WTC11 (cell line): ENCODE measurements at regions not wholly inside any gene's neighbourhood (a gene's known extent, or its start where the extent isn't known, plus 50 kb on each side); places are given as distances from the start of the nearest gene placed in this dataset.

Experiments
- ATAC-seq: fragments of 200-7000 bp; cut with Tn5 transposase; 2 replicates; pipeline ENCODE4 v1.10.0; 2021; ENCODE audit warnings: mild to moderate bottlenecking, moderate library complexity
- CTCF ChIA-PET: fragments of 300-600 bp; sonication (Branson Sonifier 250); formaldehyde crosslinking; loops from one replicate; lab custom pipeline; 2021; ENCODE audit warnings: antibody characterized with exemption; lab: Charles Lee
- POLR2A ChIA-PET: fragments of 350-600 bp; sonication (Branson Sonifier 250); formaldehyde crosslinking; loops from one replicate; lab custom pipeline; 2021; ENCODE audit warnings: antibody characterized with exemption; lab: Charles Lee
- DNase-seq: peaks from one replicate; pipeline ENCODE4 v3.0.0; 2021; ENCODE audit warnings: low spot score
- H3K27ac Mint-ChIP-seq: 2 replicates; pipeline ENCODE4 v1.8.0; 2021; ENCODE audit warnings: mixed read lengths
- H3K27me3 Mint-ChIP-seq: 2 replicates; pipeline ENCODE4 v1.8.0; 2021; ENCODE audit warnings: low read depth, mild to moderate bottlenecking, moderate library complexity, mixed read lengths
- H3K36me3 Mint-ChIP-seq: 2 replicates; pipeline ENCODE4 v1.8.0; 2021; ENCODE audit warnings: mixed read lengths
- H3K4me1 Mint-ChIP-seq: 2 replicates; pipeline ENCODE4 v1.8.0; 2022; ENCODE audit warnings: mixed read lengths
- H3K4me3 Mint-ChIP-seq: 2 replicates; pipeline ENCODE4 v1.8.0; 2021; ENCODE audit warnings: mild to moderate bottlenecking, moderate library complexity, mixed read lengths
- H3K9me3 Mint-ChIP-seq: 2 replicates; pipeline ENCODE4 v1.8.0; 2021; ENCODE audit warnings: mixed read lengths
- AR ChIP-seq: fragments of 250-450 bp; sonication (Bioruptor Pico); IDR thresholded peaks from 2 replicates; pipeline ENCODE4 v1.9.0; 2021; ENCODE audit warnings: mild to moderate bottlenecking
- CDX4 ChIP-seq: fragments of 250-450 bp; sonication (Bioruptor Pico); IDR thresholded peaks from 2 replicates; pipeline ENCODE4 v1.9.0; 2021; ENCODE audit warnings: moderate library complexity, mild to moderate bottlenecking, inconsistent platforms, borderline replicate concordance
- CREB1 ChIP-seq: sonication (generic); formaldehyde crosslinking; IDR thresholded peaks from 2 replicates; pipeline ENCODE4 v1.8.0; 2023; ENCODE audit warnings: mild to moderate bottlenecking, missing genetic modification reagents
- CTCF ChIP-seq: fragments of 200-600 bp; IDR thresholded peaks from 2 replicates; pipeline ENCODE4 v1.8.0; 2022; ENCODE audit warnings: antibody characterized with exemption
- E2F4 ChIP-seq: sonication (generic); formaldehyde crosslinking; IDR thresholded peaks from 2 replicates; pipeline ENCODE4 v1.8.1; 2022; ENCODE audit warnings: low read depth, mild to moderate bottlenecking, moderate library complexity, missing genetic modification reagents, borderline replicate concordance
- ELF4 ChIP-seq: sonication (generic); formaldehyde crosslinking; IDR thresholded peaks from 2 replicates; pipeline ENCODE4 v1.8.1; 2022; ENCODE audit warnings: low read depth, mild to moderate bottlenecking, moderate library complexity, missing genetic modification reagents
- ETV6 ChIP-seq: sonication (generic); formaldehyde crosslinking; IDR thresholded peaks from 2 replicates; pipeline ENCODE4 v1.8.1; 2022; ENCODE audit warnings: mild to moderate bottlenecking, missing genetic modification reagents
- FOXJ3 ChIP-seq: sonication (generic); formaldehyde crosslinking; IDR thresholded peaks from 2 replicates; pipeline ENCODE4 v1.9.0; 2021; ENCODE audit warnings: missing genetic modification reagents, mild to moderate bottlenecking, borderline replicate concordance
- IRF1 ChIP-seq: sonication (generic); formaldehyde crosslinking; IDR thresholded peaks from 2 replicates; pipeline ENCODE4 v1.8.0; 2023; ENCODE audit warnings: missing genetic modification reagents
- IRF2 ChIP-seq: sonication (generic); formaldehyde crosslinking; IDR thresholded peaks from 2 replicates; pipeline ENCODE4 v1.8.0; 2022; ENCODE audit warnings: low read depth, missing genetic modification reagents, borderline replicate concordance
- NFYB ChIP-seq: sonication (generic); formaldehyde crosslinking; conservative IDR thresholded peaks from 2 replicates; pipeline ENCODE4 v1.8.0; 2022; ENCODE audit warnings: low read depth, missing genetic modification reagents
- NR2C2 ChIP-seq: sonication (generic); formaldehyde crosslinking; IDR thresholded peaks from 2 replicates; pipeline ENCODE4 v1.8.0; 2022; ENCODE audit warnings: mild to moderate bottlenecking, missing genetic modification reagents
- PREB ChIP-seq: sonication (generic); formaldehyde crosslinking; IDR thresholded peaks from 2 replicates; pipeline ENCODE4 v1.8.1; 2022; ENCODE audit warnings: mild to moderate bottlenecking, missing genetic modification reagents, moderate library complexity, borderline replicate concordance
- PRRX2 ChIP-seq: fragments of 250-450 bp; sonication (Bioruptor Pico); IDR thresholded peaks from 2 replicates; pipeline ENCODE4 v1.8.0; 2021; ENCODE audit warnings: mild to moderate bottlenecking
- RELA ChIP-seq: sonication (generic); formaldehyde crosslinking; IDR thresholded peaks from 2 replicates; pipeline ENCODE4 v1.8.1; 2022; ENCODE audit warnings: missing genetic modification reagents, mild to moderate bottlenecking, borderline replicate concordance
- SMAD3 ChIP-seq: sonication (generic); formaldehyde crosslinking; IDR thresholded peaks from 2 replicates; pipeline ENCODE4 v1.8.0; 2022; ENCODE audit warnings: missing genetic modification reagents, mild to moderate bottlenecking, borderline replicate concordance
- SOX15 ChIP-seq: fragments of 250-450 bp; sonication (Bioruptor Pico); IDR thresholded peaks from 2 replicates; pipeline ENCODE4 v1.9.0; 2021; ENCODE audit warnings: mild to moderate bottlenecking
- TEAD1 ChIP-seq: sonication (generic); formaldehyde crosslinking; IDR thresholded peaks from 2 replicates; pipeline ENCODE4 v1.8.0; 2022; ENCODE audit warnings: mild to moderate bottlenecking, missing genetic modification reagents
- TP53 ChIP-seq: sonication (generic); formaldehyde crosslinking; IDR thresholded peaks from 2 replicates; pipeline ENCODE4 v1.8.1; 2023; ENCODE audit warnings: mild to moderate bottlenecking, missing genetic modification reagents
- ZNF232 ChIP-seq: sonication (generic); formaldehyde crosslinking; IDR thresholded peaks from 2 replicates; pipeline ENCODE4 v1.8.0; 2022; ENCODE audit warnings: mild to moderate bottlenecking, missing genetic modification reagents
- ZNF396 ChIP-seq: fragments of 250-450 bp; sonication (Bioruptor Pico); IDR thresholded peaks from 2 replicates; pipeline ENCODE4 v1.8.0; 2021; ENCODE audit warnings: mild to moderate bottlenecking, moderate library complexity, borderline replicate concordance
- ZNF671 ChIP-seq: fragments of 250-450 bp; sonication (Bioruptor Pico); IDR thresholded peaks from 2 replicates; pipeline ENCODE4 v1.8.0; 2021; ENCODE audit warnings: mild to moderate bottlenecking
- TF ChIP-seq, protein P1 (sequence below): sonication (generic); formaldehyde crosslinking; IDR thresholded peaks from 2 replicates; pipeline ENCODE4 v1.8.0; 2022; ENCODE audit warnings: mild to moderate bottlenecking, missing genetic modification reagents
- TF ChIP-seq, protein P2 (sequence below): sonication (generic); formaldehyde crosslinking; conservative IDR thresholded peaks from 2 replicates; pipeline ENCODE4 v1.8.1; 2022; ENCODE audit warnings: mild to moderate bottlenecking, missing genetic modification reagents

DNA sequence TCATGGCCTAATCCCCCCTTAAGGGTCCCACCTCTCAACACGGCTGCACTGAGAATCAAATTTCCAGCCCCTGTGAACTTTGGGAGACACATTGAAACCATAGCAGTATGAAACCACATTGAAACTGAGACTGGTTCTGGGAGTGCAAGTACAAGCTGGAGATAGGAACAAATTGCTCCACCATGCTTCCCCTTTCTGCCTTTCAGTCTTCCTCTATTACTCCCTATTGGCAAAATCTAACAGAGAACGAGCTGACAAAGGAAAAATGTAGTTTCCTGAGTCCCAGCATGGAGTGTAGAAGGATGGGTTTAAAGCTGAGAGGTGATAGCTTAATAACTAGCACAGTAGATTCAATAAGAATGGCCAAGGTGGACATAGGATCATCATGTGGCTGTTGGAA, 161.7 kb upstream of the RPL34 start (continued):
- TF ChIP-seq NR2C2 (no peak), ETV6 (CRISPR knock-in tag) (no peak), FOXJ3 (no peak), PREB (CRISPR knock-in tag) (no peak), CTCF (no peak)
- TF ChIP-seq, protein P1, sequence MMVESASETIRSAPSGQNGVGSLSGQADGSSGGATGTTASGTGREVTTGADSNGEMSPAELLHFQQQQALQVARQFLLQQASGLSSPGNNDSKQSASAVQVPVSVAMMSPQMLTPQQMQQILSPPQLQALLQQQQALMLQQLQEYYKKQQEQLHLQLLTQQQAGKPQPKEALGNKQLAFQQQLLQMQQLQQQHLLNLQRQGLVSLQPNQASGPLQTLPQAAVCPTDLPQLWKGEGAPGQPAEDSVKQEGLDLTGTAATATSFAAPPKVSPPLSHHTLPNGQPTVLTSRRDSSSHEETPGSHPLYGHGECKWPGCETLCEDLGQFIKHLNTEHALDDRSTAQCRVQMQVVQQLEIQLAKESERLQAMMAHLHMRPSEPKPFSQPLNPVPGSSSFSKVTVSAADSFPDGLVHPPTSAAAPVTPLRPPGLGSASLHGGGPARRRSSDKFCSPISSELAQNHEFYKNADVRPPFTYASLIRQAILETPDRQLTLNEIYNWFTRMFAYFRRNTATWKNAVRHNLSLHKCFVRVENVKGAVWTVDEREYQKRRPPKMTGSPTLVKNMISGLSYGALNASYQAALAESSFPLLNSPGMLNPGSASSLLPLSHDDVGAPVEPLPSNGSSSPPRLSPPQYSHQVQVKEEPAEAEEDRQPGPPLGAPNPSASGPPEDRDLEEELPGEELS (CRISPR knock-in tag) = no peak
- TF ChIP-seq, all 79 proteins: peak for 0

GRCh38 chr4:108454227-108454626, 166.1 kb upstream of the RPL34 start:
- Mint-ChIP-seq H3K27ac (no peak overlapping the region), H3K4me1 (no peaks in the 10 kb centered on the region), H3K9me3 (peaks cover 3% of the 10 kb centered on the region), H3K4me3 (no peak overlapping the region), H3K36me3 (no peaks in the 10 kb centered on the region), H3K27me3 (peaks cover 6% of the 10 kb centered on the region; the same call in 1 of the 2 replicates)
- TF ChIP-seq ZNF232 (CRISPR knock-in tag) = no peak
- TF ChIP-seq ELF4 = no peak
- ATAC-seq (no peak), DNase-seq (no peak)
- POLR2A ChIA-PET = no interaction called here
- CTCF ChIA-PET = no interaction called here

DNA sequence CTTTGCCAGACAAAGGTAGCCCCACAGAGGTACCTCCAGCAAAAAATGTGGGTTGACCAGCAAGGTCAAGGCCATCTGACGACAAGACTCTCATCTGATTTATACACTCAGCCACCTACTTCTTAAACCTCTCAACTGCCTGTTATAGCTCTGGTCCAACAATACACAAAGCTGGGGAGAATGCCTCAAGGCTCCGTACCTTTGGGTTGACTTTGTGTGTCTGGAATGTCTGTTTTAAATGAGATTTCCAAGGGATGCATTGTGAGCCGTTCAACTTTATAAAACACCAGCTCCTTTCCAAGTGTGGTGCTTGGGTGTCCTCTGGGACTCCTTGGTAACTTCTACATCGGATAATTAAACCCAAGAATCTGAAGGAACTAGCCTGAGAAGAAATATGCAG, 167.0 kb upstream of the RPL34 start:
- H3K27ac Mint-ChIP-seq = no peak overlapping the region
- H3K4me3 Mint-ChIP-seq = no peak overlapping the region
- peaks cover 3% of the 10 kb centered on the region for H3K9me3 Mint-ChIP-seq
- POLR2A ChIA-PET = no interaction called here
- H3K36me3 Mint-ChIP-seq = no peaks in the 10 kb centered on the region
- peaks cover 6% of the 10 kb centered on the region; the same call in 1 of the 2 replicates for H3K27me3 Mint-ChIP-seq
- H3K4me1 Mint-ChIP-seq = no peaks in the 10 kb centered on the region
- ATAC-seq (no peak), DNase-seq (no peak)
- CTCF ChIA-PET = no interaction called here
- TF ChIP-seq CDX4 (CRISPR knock-in tag) (no peak), CREB1 (CRISPR knock-in tag) (no peak), IRF2 (CRISPR knock-in tag) (no peak), RELA (CRISPR knock-in tag) (no peak), NFYB (no peak), TEAD1 (CRISPR knock-in tag) (no peak), E2F4 (CRISPR knock-in tag) (no peak), TP53 (CRISPR knock-in tag) (no peak), PRRX2 (CRISPR knock-in tag) (no peak), AR (CRISPR knock-in tag) (no peak), IRF1 (CRISPR knock-in tag) (no peak), ZNF396 (no peak), ZNF671 (CRISPR knock-in tag) (no peak), SOX15 (no peak), SMAD3 (CRISPR knock-in tag) (no peak)
- TF ChIP-seq, protein P2, sequence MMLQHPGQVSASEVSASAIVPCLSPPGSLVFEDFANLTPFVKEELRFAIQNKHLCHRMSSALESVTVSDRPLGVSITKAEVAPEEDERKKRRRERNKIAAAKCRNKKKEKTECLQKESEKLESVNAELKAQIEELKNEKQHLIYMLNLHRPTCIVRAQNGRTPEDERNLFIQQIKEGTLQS (CRISPR knock-in tag) = no peak
